Ishikawa (cell line): ENCODE measurements at regions not wholly inside any gene's neighbourhood (a gene's known extent, or its start where the extent isn't known, plus 50 kb on each side); places are given as distances from the start of the nearest gene placed in this dataset.

Source experiments
- CEBPB ChIP-seq: IDR thresholded peaks from 2 replicates; pipeline ENCODE4 v1.6.1; 2012
- CREB1 ChIP-seq: IDR thresholded peaks from 2 replicates; pipeline ENCODE4 v1.6.1; 2012; ENCODE audit warnings: low read depth
- EGR1 ChIP-seq: IDR thresholded peaks from 2 replicates; pipeline ENCODE4 v1.6.1; 2012
- EP300 ChIP-seq: IDR thresholded peaks from 2 replicates; pipeline ENCODE4 v1.6.1; 2012; ENCODE audit warnings: borderline replicate concordance
- MAX ChIP-seq: IDR thresholded peaks from 2 replicates; pipeline ENCODE4 v1.6.1; 2012
- NFIC ChIP-seq: IDR thresholded peaks from 2 replicates; pipeline ENCODE4 v1.6.1; 2012
- REST ChIP-seq: IDR thresholded peaks from 2 replicates; pipeline ENCODE4 v1.6.1; 2012; ENCODE audit warnings: low read depth, mild to moderate bottlenecking
- TAF1 ChIP-seq: IDR thresholded peaks from 2 replicates; pipeline ENCODE4 v1.6.1; 2012; ENCODE audit warnings: low read depth, mild to moderate bottlenecking
- TCF12 ChIP-seq: IDR thresholded peaks from 2 replicates; pipeline ENCODE4 v1.6.1; 2012; ENCODE audit warnings: low read depth
- TEAD4 ChIP-seq: IDR thresholded peaks from 2 replicates; pipeline ENCODE4 v1.6.1; 2012
- YY1 ChIP-seq: IDR thresholded peaks from 2 replicates; pipeline ENCODE4 v1.6.1; 2012; ENCODE audit warnings: low read depth

- TF ChIP-seq TEAD4 (no peak), CEBPB (no peak), REST (no peak), TCF12 (no peak), TAF1 (no peak), EGR1 (no peak), YY1 (no peak), EP300 (no peak), MAX (no peak), CREB1 (no peak), NFIC (no peak)
These were observed 291.4 kb downstream of the JRKL start for GRCh38 chr11:96681019-96681716.
